Fibroblast of skin of scalp (primary cell): ENCODE measurements at regions not wholly inside any gene's neighbourhood (a gene's known extent, or its start where the extent isn't known, plus 50 kb on each side); places are given as distances from the start of the nearest gene placed in this dataset.
"Not testable (repeated sequence)": the region's sequence is repeated elsewhere in the genome, so short reads cannot be mapped to it uniquely, and the experiment has no call there.

ENCODE experiments used
- DNase-seq: peaks from one replicate; pipeline ENCODE4 v3.0.0-alpha.2; 2013

DNA sequence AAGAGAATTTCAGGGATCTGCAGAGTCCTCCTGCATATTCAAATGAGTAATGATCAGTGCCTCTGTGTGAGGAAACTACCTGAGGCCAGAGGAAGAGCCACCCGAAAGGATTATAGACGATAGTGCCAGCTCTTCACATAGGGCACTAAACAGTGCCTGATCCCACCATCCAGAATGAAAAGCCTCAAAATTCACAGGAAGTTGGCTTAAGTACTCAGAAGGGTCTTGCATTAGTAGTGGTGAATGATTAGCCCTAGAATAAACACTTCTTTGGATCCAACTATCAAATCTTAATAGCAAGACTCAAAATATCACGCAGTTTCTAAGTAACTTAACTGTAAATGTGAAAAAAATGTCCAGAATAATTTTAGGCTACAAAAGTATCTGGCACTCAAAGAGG lies 324.4 kb downstream of the ZNF674 start:
- no peak for DNase-seq

GRCh38 chrX:46218373-46218772 lies 326.8 kb downstream of the ZNF674 start:
- no peak for DNase-seq

DNA sequence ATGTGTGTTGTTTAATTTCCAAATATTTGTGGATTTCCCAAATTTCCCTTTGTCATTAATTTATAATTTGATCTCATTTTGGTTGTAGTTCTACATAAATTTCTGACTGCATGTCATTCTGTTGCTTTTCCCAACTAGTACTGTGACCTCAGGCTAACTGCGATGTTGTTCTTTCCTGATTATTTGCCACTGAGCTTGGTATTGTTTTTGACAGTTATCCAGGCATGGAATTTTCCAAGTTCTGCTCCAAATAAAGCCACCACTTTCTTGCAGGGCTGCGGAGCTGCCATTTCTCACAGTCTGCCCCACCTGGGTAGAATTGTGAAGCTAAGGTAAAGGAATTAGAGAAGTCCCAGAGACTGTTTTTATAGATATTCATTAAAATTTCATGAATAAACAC lies 328.8 kb downstream of the ZNF674 start:
- DNase-seq, result no peak

- no peak for DNase-seq
These were observed 334.1 kb downstream of the ZNF674 start for GRCh38 chrX:46211079-46211478.

DNA sequence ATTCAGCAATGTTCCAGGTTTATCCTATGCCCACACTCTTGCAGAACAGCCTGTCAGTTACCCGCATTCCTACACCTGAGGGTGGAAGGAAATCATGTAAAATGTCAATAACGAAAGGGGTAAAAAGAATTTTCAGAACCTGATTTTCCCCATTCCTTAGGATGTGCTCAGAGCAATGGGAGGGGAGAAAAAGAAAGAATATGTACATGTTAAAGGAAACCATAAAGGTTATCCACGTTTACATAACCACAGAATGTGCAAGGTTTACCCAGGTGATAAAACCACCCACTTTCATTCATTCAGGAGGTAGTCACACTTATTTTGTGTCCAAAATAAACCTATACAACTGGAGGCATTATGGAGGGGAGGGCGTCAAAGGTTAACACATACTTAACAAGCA lies 335.5 kb downstream of the ZNF674 start:
- no peak for DNase-seq

DNA sequence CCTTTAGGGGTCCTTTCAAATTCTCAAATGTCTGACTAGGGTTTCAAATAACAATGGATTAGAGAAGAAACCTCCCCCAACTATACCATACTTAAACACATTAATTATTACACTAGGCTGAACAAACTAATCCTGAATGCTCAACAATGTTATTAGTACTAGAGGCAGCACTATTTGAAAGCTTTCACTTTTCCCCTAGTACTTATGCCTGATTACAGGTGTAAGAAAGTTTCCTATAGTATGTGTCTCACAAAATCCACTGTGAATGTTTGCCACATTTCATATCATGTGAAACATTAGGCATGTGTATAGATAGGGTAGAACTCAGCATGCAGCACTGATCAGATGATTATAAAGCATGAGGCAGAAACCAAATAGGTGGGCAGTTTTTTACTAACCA lies 336.2 kb downstream of the ZNF674 start:
- no peak for DNase-seq

- DNase-seq, result peak; percentile 64
These were observed 336.9 kb downstream of the ZNF674 start for GRCh38 chrX:46208225-46208854.

- DNase-seq, result peak; percentile 0
These were observed 340.3 kb downstream of the ZNF674 start for GRCh38 chrX:46204721-46205422.

- no peak for DNase-seq
These were observed 342.3 kb downstream of the ZNF674 start for GRCh38 chrX:46202733-46203514.

- DNase-seq, result peak; percentile 7
These were observed 344.8 kb downstream of the ZNF674 start for GRCh38 chrX:46200413-46200812.

DNA sequence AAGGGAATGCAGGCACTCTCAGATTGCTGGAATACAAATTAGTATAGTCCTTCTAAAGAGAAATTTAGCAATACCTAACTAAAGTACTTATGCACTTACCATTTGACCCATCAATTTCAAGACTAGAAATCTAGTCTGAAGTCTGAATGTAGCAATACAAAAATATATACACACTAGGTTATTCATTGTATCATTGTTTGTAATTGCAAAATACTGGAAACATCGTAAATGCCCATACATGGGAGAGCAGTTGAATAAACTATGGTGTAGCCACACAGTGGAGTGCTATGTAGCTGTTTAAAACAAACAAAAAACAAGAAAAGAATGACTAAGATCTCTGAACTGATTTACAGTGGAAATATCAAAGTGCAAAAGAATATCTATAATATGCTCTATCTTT lies 346.4 kb downstream of the ZNF674 start:
- no peak for DNase-seq

DNA sequence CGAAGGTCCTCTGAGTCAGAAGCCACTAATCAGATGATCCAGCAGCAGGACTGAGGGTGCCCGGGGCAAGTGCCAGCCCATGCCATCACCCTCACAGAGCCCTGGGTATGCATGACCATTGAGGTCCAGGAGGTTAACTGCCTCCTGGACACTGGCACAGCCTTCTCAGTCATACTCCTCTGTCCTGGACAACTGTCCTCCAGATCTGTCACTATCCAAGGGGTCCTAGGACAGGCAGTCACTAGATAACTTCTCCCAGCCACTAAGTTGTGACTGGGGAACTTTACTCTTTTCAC lies 358.5 kb downstream of the ZNF674 start:
- DNase-seq, result not testable (repeated sequence)

- DNase-seq, result no peak
These were observed 359.1 kb downstream of the ZNF674 start for GRCh38 chrX:46185923-46186810.

DNA sequence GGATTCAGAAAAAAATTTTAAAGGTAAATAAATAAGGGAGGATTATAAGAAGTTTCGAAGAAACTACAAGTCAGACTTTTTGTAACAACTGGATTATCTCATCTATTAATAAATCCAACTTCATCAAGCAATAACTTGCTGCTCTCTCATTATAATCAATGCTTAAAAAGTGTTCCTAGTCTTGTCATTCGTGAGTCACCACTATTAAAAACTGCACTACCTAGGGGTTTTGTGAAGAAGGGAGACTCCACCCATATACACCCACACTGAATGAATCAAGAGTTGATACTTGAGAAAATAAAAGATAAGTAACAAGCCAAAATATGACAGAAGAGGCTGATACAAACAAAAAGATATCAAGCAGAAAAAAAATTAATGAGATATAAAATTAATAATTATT lies 360.5 kb downstream of the ZNF674 start:
- no peak for DNase-seq

GRCh38 chrX:46180258-46180687 lies 364.9 kb downstream of the ZNF674 start:
- peak; percentile 92 for DNase-seq

DNA sequence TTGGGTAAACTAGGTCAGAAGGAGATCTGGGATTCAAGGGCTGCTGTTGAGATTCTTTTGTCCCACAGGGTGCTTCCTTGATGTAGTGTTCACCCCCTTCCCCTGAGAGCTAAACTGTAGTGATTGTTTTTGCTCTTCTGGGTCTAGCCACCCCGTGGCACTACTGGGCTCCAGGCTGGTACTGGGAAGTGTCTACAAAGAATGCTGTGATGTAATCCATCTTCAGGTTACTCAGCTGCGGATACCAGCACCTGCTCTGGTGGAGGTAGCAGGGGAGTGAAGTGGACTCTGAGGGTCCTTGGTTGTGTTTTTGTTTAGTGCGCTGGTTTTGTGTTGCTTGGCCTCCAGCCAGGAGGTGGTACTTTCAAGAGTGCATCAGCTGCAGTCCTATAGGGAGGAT lies 365.5 kb downstream of the ZNF674 start:
- DNase-seq, result no peak

GRCh38 chrX:46178763-46179162 lies 366.5 kb downstream of the ZNF674 start:
- DNase-seq, result no peak

DNA sequence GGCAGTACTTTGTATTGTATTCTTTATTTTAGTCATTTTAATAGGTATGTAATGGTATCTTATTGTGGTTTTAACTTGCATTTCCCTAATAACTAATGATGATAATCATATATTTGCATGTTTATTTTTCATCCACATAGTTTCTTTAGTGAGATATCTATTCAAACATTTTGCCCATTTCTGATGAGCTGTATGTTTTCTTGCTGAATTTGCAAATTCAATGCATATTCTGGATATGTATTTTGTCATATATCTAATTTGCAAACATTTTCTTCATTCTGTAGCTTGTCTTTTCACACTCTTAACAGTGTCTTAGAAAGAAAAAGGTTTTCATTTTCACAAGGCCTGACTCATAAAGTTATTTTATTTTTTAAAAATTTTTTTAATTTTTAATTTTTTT lies 372.1 kb downstream of the ZNF674 start:
- no peak for DNase-seq

- not testable (repeated sequence) for DNase-seq
These were observed 373.8 kb downstream of the ZNF674 start for GRCh38 chrX:46171457-46171856.

DNA sequence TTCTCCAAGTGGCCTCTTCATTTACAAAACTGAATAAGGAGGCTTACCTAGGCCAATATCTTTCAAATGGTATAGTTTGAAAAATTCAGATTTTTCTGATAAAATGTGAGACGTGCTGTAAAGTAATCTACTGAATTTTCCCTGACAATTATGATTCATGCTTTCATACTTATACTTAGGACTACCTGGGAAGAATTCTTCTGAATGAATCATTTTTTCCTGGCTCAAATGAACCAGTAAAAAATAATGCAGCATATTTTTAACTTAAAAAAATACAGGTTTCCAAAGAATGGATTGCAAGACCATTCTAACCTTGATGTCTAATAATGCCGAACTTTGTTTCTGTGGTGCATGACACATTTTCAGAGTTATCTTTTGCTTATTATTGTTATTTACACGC lies 375.4 kb downstream of the ZNF674 start:
- DNase-seq, result no peak

DNA sequence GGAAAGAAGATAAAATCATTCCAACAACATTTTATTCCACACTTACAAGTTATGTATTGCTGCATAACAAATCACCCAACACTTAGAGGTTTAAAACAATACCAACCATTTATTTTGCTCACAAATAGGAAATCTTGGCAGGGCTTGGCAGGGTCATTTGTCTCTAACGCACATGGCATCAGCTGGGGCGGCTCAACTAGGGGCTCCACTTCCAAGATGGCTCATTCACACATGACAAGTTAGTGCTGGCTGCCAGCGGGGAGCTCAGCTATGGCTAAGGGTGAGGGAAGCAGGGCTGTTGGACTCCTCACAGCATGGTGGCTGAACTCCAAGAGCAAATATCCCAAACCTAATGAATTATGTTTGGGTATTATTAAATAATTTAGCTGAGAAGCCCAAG lies 377.0 kb downstream of the ZNF674 start:
- DNase-seq, result no peak

- no peak for DNase-seq
These were observed 379.4 kb downstream of the ZNF674 start for GRCh38 chrX:46165866-46166265.

DNA sequence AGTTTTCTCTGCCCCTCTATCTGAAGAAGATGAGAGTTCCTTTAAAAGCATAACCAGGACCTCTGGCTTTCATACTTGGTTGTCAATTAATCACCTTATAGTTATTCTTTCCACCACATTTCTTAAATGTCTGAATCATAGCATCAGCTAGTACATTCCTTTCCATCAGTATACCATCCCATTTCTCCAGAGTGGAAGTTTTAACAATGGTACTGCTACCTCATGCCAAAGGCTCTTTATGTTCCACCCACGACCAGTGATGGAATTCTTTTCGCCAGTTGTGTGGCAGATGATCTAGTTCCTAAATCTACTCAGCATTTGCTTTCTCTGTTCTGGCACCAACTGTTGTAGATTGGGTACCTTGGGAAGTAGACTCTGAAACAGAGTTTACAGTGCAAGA lies 379.8 kb downstream of the ZNF674 start:
- peak; percentile 73 for DNase-seq
